ENCODE measurements at regions not wholly inside any gene's neighbourhood (a gene's known extent, or its start where the extent isn't known, plus 50 kb on each side); places are given as distances from the start of the nearest gene placed in this dataset.

DNA sequence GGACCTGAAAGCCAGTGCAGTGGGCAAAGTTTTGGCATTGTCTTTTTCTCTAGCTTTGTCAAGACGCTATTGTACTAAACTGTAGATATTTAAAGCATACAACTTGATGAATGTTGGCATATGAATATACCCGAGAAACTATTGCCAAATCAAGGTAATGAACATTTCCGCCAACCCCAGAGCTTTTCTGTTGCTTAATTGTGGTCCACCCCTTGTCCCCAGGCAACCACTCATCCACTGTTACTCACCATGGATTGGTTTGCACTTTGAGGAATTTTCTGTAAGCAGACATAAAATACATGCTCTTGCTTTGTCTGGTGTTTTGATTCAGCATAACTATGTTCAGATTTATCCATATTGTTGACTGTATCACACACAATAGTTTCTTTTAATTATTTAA lies 688.4 kb downstream of the ADCYAP1 start:
- Histone ChIP-seq H3K79me2 (ENCODE audit: insufficient read depth, low read length) (no peaks in the 10 kb centered on the region), H3K27me3 (ENCODE audit: insufficient read depth, low read length) (no peaks in the 10 kb centered on the region), H3K4me2 (ENCODE audit: insufficient read depth, low read length) (no peak overlapping the region), H2AFZ (ENCODE audit: low read length) (no peak overlapping the region), H4K20me1 (ENCODE audit: insufficient read depth, low read length) (no peaks in the 10 kb centered on the region), H3K4me3 (ENCODE audit: insufficient read depth, low read length) (no peak overlapping the region), H3K4me1 (ENCODE audit: insufficient read depth, low read length) (no peaks in the 10 kb centered on the region), H3K9me3 (ENCODE audit: low read depth, low read length) (peaks cover 2% of the 10 kb centered on the region), H3K36me3 (ENCODE audit: insufficient read depth, low read length) (no peaks in the 10 kb centered on the region), H3K27ac (ENCODE audit: low read depth, low read length) (no peak overlapping the region)
- DNase-seq (ENCODE audit: insufficient read length, low spot score, missing footprints) = no peak
- TF ChIP-seq, protein P1, sequence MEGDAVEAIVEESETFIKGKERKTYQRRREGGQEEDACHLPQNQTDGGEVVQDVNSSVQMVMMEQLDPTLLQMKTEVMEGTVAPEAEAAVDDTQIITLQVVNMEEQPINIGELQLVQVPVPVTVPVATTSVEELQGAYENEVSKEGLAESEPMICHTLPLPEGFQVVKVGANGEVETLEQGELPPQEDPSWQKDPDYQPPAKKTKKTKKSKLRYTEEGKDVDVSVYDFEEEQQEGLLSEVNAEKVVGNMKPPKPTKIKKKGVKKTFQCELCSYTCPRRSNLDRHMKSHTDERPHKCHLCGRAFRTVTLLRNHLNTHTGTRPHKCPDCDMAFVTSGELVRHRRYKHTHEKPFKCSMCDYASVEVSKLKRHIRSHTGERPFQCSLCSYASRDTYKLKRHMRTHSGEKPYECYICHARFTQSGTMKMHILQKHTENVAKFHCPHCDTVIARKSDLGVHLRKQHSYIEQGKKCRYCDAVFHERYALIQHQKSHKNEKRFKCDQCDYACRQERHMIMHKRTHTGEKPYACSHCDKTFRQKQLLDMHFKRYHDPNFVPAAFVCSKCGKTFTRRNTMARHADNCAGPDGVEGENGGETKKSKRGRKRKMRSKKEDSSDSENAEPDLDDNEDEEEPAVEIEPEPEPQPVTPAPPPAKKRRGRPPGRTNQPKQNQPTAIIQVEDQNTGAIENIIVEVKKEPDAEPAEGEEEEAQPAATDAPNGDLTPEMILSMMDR (IDR thresholded peaks at IDR 0.05; ENCODE audit: extremely low read depth, low read depth, low read length) = no peak

DNA sequence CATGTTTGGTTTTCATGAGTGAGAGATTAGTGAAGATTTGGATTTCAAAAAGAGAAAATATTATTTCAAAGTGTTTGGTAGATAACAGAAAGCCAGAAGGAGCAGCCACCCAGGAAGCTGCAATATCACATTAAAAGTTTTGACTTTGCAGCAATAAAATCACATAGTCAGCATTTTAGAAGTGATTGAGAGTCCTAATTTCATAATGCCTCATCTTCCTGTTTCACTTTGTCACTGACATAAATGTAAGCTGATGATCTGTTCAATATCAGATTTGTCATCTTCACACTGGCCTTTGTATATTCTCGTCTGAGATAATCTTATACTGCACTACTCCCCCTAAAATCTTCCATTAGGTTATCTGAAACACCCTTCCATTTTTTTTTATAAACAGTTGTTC lies 690.5 kb downstream of the ADCYAP1 start:
- Histone ChIP-seq H3K9me3 (ENCODE audit: low read depth, low read length) (peaks cover 2% of the 10 kb centered on the region), H3K4me1 (ENCODE audit: insufficient read depth, low read length) (no peaks in the 10 kb centered on the region), H2AFZ (ENCODE audit: low read length) (no peak overlapping the region), H3K79me2 (ENCODE audit: insufficient read depth, low read length) (no peaks in the 10 kb centered on the region), H3K27me3 (ENCODE audit: insufficient read depth, low read length) (no peaks in the 10 kb centered on the region), H3K4me3 (ENCODE audit: insufficient read depth, low read length) (no peak overlapping the region), H3K27ac (ENCODE audit: low read depth, low read length) (no peak overlapping the region), H3K36me3 (ENCODE audit: insufficient read depth, low read length) (no peaks in the 10 kb centered on the region), H4K20me1 (ENCODE audit: insufficient read depth, low read length) (no peaks in the 10 kb centered on the region), H3K4me2 (ENCODE audit: insufficient read depth, low read length) (no peak overlapping the region)
- TF ChIP-seq, protein P1 (IDR thresholded peaks at IDR 0.05; ENCODE audit: extremely low read depth, low read depth, low read length) = no peak
- no peak for DNase-seq (ENCODE audit: insufficient read length, low spot score, missing footprints)

DNA sequence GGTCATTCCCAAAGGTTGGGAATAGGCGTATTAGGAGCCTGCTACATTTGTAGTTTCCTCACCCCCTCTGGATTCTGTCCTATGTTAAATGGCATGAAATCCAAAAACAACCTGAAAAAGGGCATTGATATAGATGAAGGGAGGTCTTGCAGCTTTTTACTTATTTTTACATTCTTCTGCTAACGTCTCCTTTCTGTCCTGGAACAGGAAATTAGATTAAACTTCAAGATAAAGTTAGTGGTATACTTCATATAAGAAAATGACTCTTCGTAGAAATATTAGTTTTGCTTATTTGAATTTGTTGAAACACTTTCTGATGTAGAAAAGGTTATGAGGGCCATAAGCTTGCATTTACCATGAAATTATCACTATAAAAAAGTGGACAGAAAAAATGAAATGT lies 694.5 kb downstream of the ADCYAP1 start:
- no peak for DNase-seq (ENCODE audit: insufficient read length, low spot score, missing footprints)
- H3K27ac ChIP-seq (ENCODE audit: low read depth, low read length) = no peak overlapping the region
- H2AFZ ChIP-seq (ENCODE audit: low read length) = no peak overlapping the region
- peaks cover 2% of the 10 kb centered on the region for H3K9me3 ChIP-seq (ENCODE audit: low read depth, low read length)
- H3K36me3 ChIP-seq (ENCODE audit: insufficient read depth, low read length) = no peaks in the 10 kb centered on the region
- H3K79me2 ChIP-seq (ENCODE audit: insufficient read depth, low read length) = no peaks in the 10 kb centered on the region
- no peaks in the 10 kb centered on the region for H3K27me3 ChIP-seq (ENCODE audit: insufficient read depth, low read length)
- TF ChIP-seq, protein P1 (IDR thresholded peaks at IDR 0.05; ENCODE audit: extremely low read depth, low read depth, low read length) = no peak
- H3K4me1 ChIP-seq (ENCODE audit: insufficient read depth, low read length) = no peaks in the 10 kb centered on the region
- H4K20me1 ChIP-seq (ENCODE audit: insufficient read depth, low read length) = no peaks in the 10 kb centered on the region
- H3K4me2 ChIP-seq (ENCODE audit: insufficient read depth, low read length) = no peak overlapping the region
- no peak overlapping the region for H3K4me3 ChIP-seq (ENCODE audit: insufficient read depth, low read length)

DNA sequence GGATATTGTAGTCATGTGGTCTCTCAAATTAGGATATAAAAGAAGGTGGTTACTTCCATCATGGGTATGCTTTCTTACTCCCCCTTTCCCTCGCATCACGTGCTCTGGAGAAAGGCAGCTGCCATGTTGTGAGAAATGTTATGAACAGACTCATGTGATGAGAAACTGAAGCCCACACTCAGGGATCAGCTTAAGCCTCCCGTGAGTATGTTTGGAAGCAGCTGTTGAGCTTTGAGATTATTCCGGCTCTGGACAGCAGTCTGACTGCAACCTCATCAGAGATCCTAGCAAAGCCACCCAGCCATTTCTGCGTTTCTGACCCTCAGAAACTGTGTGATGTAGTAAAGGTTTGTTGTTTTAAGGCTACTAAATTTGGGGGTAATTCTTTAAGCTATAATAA lies 700.1 kb downstream of the ADCYAP1 start:
- no peaks in the 10 kb centered on the region for H3K36me3 ChIP-seq (ENCODE audit: insufficient read depth, low read length)
- H3K27ac ChIP-seq (ENCODE audit: low read depth, low read length) = no peak overlapping the region
- no peaks in the 10 kb centered on the region for H4K20me1 ChIP-seq (ENCODE audit: insufficient read depth, low read length)
- no peak overlapping the region for H3K4me2 ChIP-seq (ENCODE audit: insufficient read depth, low read length)
- no peaks in the 10 kb centered on the region for H3K79me2 ChIP-seq (ENCODE audit: insufficient read depth, low read length)
- TF ChIP-seq, protein P1 (IDR thresholded peaks at IDR 0.05; ENCODE audit: extremely low read depth, low read depth, low read length) = no peak
- no peak overlapping the region for H3K4me3 ChIP-seq (ENCODE audit: insufficient read depth, low read length)
- no peaks in the 10 kb centered on the region for H3K4me1 ChIP-seq (ENCODE audit: insufficient read depth, low read length)
- no peaks in the 10 kb centered on the region for H3K27me3 ChIP-seq (ENCODE audit: insufficient read depth, low read length)
- DNase-seq (ENCODE audit: insufficient read length, low spot score, missing footprints) = no peak
- no peaks in the 10 kb centered on the region for H3K9me3 ChIP-seq (ENCODE audit: low read depth, low read length)
- no peak overlapping the region for H2AFZ ChIP-seq (ENCODE audit: low read length)

Data from osteoblast (primary cell).